AG10803 (cell line): ENCODE measurements at regions not wholly inside any gene's neighbourhood (a gene's known extent, or its start where the extent isn't known, plus 50 kb on each side); places are given as distances from the start of the nearest gene placed in this dataset.

Source experiments
- DNase-seq: peaks from one replicate; pipeline ENCODE4 v3.0.0; 2010; ENCODE audit warnings: low read depth
- H3K4me3 ChIP-seq: 2 replicates; pipeline ENCODE4 v1.5.1; 2011; ENCODE audit warnings: mild to moderate bottlenecking, low read length, control low read depth
- CTCF ChIP-seq: conservative IDR thresholded peaks from 2 replicates; pipeline ENCODE4 v1.5.1; 2011; ENCODE audit warnings: mild to moderate bottlenecking, low read length, control low read depth, inconsistent platforms

- no peak for DNase-seq
- no peak overlapping the region for H3K4me3 ChIP-seq
- TF ChIP-seq CTCF: no peak
Observed at GRCh38 chr15:57862761-57863160, 156.2 kb downstream of the POLR2M start.

- peak; percentile 48 for TF ChIP-seq CTCF
- H3K4me3 ChIP-seq: no peak overlapping the region
- no peak for DNase-seq
Observed at GRCh38 chr15:57865294-57865693, 158.8 kb downstream of the POLR2M start.

GRCh38 chr15:57866149-57866736 lies 159.7 kb downstream of the POLR2M start:
- TF ChIP-seq CTCF: peak; percentile 86
- H3K4me3 ChIP-seq: no peak overlapping the region
- DNase-seq: peak; percentile 37

- no peak for DNase-seq
- no peak for TF ChIP-seq CTCF
- H3K4me3 ChIP-seq: no peak overlapping the region
Observed at GRCh38 chr15:57867970-57868798, 161.7 kb downstream of the POLR2M start.

- no peak for DNase-seq
- H3K4me3 ChIP-seq: no peak overlapping the region
- TF ChIP-seq CTCF: no peak
Observed at GRCh38 chr15:57870667-57871066, 164.2 kb downstream of the POLR2M start.

GRCh38 chr15:57872281-57873030 lies 165.9 kb downstream of the POLR2M start:
- H3K4me3 ChIP-seq: no peak overlapping the region
- no peak for TF ChIP-seq CTCF
- DNase-seq: no peak
